SU-DHL-6 (cell line): ENCODE measurements at regions not wholly inside any gene's neighbourhood (a gene's known extent, or its start where the extent isn't known, plus 50 kb on each side); places are given as distances from the start of the nearest gene placed in this dataset.

Experiments
- EZH2phosphoT487 ChIP-seq: fragments of 200-600 bp; sonication (generic), shearing (Covaris generic); conservative IDR thresholded peaks from 2 replicates; pipeline ENCODE4 v1.6.1; 2018; ENCODE audit warnings: mild to moderate bottlenecking, antibody characterized with exemption, low read length, moderate library complexity, mixed read lengths
- TF ChIP-seq, protein P1 (sequence below): fragments of 200-600 bp; sonication (generic); IDR thresholded peaks from one replicate; pipeline ENCODE4 v1.5.1; 2017; ENCODE audit warnings: antibody characterized with exemption, mild to moderate bottlenecking, low read length, moderate library complexity; ENCODE audit not compliant: insufficient read depth, poor library complexity, severe bottlenecking

DNA sequence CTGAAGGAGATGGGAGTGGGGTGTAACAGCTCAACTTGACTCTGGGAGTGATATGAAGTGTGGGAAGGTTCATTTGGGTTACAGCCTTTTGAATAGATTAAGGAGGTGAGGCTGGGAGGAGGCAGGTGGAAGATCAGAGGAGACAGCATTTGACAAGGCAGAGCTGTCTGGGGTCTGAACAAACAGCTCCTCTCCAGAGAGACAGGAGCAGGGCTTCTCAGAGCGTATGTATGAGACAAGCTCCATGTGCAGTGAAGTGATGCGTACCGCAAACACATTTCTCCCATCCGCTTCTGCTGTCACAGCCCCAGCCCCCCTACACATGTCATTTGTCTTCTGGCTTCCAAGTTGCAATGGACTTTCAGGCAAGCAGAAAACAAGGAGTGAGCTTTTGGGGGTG is 137.1 kb upstream of the E2F8 start:
- TF ChIP-seq, protein P1, sequence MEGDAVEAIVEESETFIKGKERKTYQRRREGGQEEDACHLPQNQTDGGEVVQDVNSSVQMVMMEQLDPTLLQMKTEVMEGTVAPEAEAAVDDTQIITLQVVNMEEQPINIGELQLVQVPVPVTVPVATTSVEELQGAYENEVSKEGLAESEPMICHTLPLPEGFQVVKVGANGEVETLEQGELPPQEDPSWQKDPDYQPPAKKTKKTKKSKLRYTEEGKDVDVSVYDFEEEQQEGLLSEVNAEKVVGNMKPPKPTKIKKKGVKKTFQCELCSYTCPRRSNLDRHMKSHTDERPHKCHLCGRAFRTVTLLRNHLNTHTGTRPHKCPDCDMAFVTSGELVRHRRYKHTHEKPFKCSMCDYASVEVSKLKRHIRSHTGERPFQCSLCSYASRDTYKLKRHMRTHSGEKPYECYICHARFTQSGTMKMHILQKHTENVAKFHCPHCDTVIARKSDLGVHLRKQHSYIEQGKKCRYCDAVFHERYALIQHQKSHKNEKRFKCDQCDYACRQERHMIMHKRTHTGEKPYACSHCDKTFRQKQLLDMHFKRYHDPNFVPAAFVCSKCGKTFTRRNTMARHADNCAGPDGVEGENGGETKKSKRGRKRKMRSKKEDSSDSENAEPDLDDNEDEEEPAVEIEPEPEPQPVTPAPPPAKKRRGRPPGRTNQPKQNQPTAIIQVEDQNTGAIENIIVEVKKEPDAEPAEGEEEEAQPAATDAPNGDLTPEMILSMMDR, result no peak
- TF ChIP-seq EZH2phosphoT487, result no peak
